ENCODE measurements at regions not wholly inside any gene's neighbourhood (a gene's known extent, or its start where the extent isn't known, plus 50 kb on each side); places are given as distances from the start of the nearest gene placed in this dataset.

- Histone ChIP-seq H3K4me1 (ENCODE audit: control insufficient read depth, insufficient read depth, low read length) (no peaks in the 10 kb centered on the region), H3K36me3 (ENCODE audit: control insufficient read depth in 2 of 2, insufficient read depth in 2 of 2, low read length in 2 of 2) (no peaks in the 10 kb centered on the region), H3K27ac (ENCODE audit: low read length) (no peak overlapping the region), H3K9me3 (ENCODE audit: control insufficient read depth in 2 of 2, low read length in 2 of 2) (no peaks in the 10 kb centered on the region), H3K4me3 (ENCODE audit: low read length in 2 of 2) (no peak overlapping the region), H3K27me3 (ENCODE audit: control insufficient read depth in 1 of 2, insufficient read depth in 2 of 2, low read length in 2 of 2) (no peaks in the 10 kb centered on the region), H3K9ac (ENCODE audit: low read length in 2 of 2) (no peak overlapping the region)
These were observed 442.7 kb upstream of the NR2F2 start for GRCh38 chr15:95887666-95888390.

GRCh38 chr15:95888762-95889161 lies 441.7 kb upstream of the NR2F2 start:
- H3K27ac ChIP-seq (ENCODE audit: low read length), result no peak overlapping the region
- H3K4me1 ChIP-seq (ENCODE audit: control insufficient read depth, insufficient read depth, low read length), result no peaks in the 10 kb centered on the region
- no peaks in the 10 kb centered on the region for H3K36me3 ChIP-seq (ENCODE audit: control insufficient read depth in 2 of 2, insufficient read depth in 2 of 2, low read length in 2 of 2)
- H3K9ac ChIP-seq (ENCODE audit: low read length in 2 of 2), result no peak overlapping the region
- H3K9me3 ChIP-seq (ENCODE audit: control insufficient read depth in 2 of 2, low read length in 2 of 2), result no peaks in the 10 kb centered on the region
- H3K27me3 ChIP-seq (ENCODE audit: control insufficient read depth in 1 of 2, insufficient read depth in 2 of 2, low read length in 2 of 2), result no peaks in the 10 kb centered on the region
- no peak overlapping the region for H3K4me3 ChIP-seq (ENCODE audit: low read length in 2 of 2)

- no peak overlapping the region for H3K27ac ChIP-seq (ENCODE audit: low read length)
- no peaks in the 10 kb centered on the region for H3K9me3 ChIP-seq (ENCODE audit: control insufficient read depth in 2 of 2, low read length in 2 of 2)
- no peak overlapping the region for H3K4me3 ChIP-seq (ENCODE audit: low read length in 2 of 2)
- H3K9ac ChIP-seq (ENCODE audit: low read length in 2 of 2), result no peak overlapping the region
- no peaks in the 10 kb centered on the region for H3K27me3 ChIP-seq (ENCODE audit: control insufficient read depth in 1 of 2, insufficient read depth in 2 of 2, low read length in 2 of 2)
- H3K4me1 ChIP-seq (ENCODE audit: control insufficient read depth, insufficient read depth, low read length), result no peaks in the 10 kb centered on the region
- H3K36me3 ChIP-seq (ENCODE audit: control insufficient read depth in 2 of 2, insufficient read depth in 2 of 2, low read length in 2 of 2), result no peaks in the 10 kb centered on the region
These were observed 436.0 kb upstream of the NR2F2 start for GRCh38 chr15:95894407-95894956.

GRCh38 chr15:95895508-95895907 lies 435.0 kb upstream of the NR2F2 start:
- Histone ChIP-seq H3K4me1 (ENCODE audit: control insufficient read depth, insufficient read depth, low read length) (no peaks in the 10 kb centered on the region), H3K27ac (ENCODE audit: low read length) (no peak overlapping the region), H3K4me3 (ENCODE audit: low read length in 2 of 2) (no peak overlapping the region), H3K9ac (ENCODE audit: low read length in 2 of 2) (no peak overlapping the region), H3K36me3 (ENCODE audit: control insufficient read depth in 2 of 2, insufficient read depth in 2 of 2, low read length in 2 of 2) (no peaks in the 10 kb centered on the region), H3K27me3 (ENCODE audit: control insufficient read depth in 1 of 2, insufficient read depth in 2 of 2, low read length in 2 of 2) (no peaks in the 10 kb centered on the region), H3K9me3 (ENCODE audit: control insufficient read depth in 2 of 2, low read length in 2 of 2) (no peaks in the 10 kb centered on the region)

- Histone ChIP-seq H3K4me3 (ENCODE audit: low read length in 2 of 2) (no peak overlapping the region), H3K36me3 (ENCODE audit: control insufficient read depth in 2 of 2, insufficient read depth in 2 of 2, low read length in 2 of 2) (no peaks in the 10 kb centered on the region), H3K27ac (ENCODE audit: low read length) (no peak overlapping the region), H3K9ac (ENCODE audit: low read length in 2 of 2) (no peak overlapping the region), H3K27me3 (ENCODE audit: control insufficient read depth in 1 of 2, insufficient read depth in 2 of 2, low read length in 2 of 2) (no peaks in the 10 kb centered on the region), H3K9me3 (ENCODE audit: control insufficient read depth in 2 of 2, low read length in 2 of 2) (no peaks in the 10 kb centered on the region), H3K4me1 (ENCODE audit: control insufficient read depth, insufficient read depth, low read length) (no peaks in the 10 kb centered on the region)
These were observed 432.8 kb upstream of the NR2F2 start for GRCh38 chr15:95897651-95898050.

GRCh38 chr15:95898761-95899160 lies 431.7 kb upstream of the NR2F2 start:
- Histone ChIP-seq H3K4me3 (ENCODE audit: low read length in 2 of 2) (no peak overlapping the region), H3K4me1 (ENCODE audit: control insufficient read depth, insufficient read depth, low read length) (no peaks in the 10 kb centered on the region)

GRCh38 chr15:95901271-95901670 lies 429.2 kb upstream of the NR2F2 start:
- no peak overlapping the region for H3K27ac ChIP-seq (ENCODE audit: low read length)
- no peak overlapping the region for H3K4me3 ChIP-seq (ENCODE audit: low read length in 2 of 2)
- no peaks in the 10 kb centered on the region for H3K36me3 ChIP-seq (ENCODE audit: control insufficient read depth in 2 of 2, insufficient read depth in 2 of 2, low read length in 2 of 2)
- no peaks in the 10 kb centered on the region for H3K27me3 ChIP-seq (ENCODE audit: control insufficient read depth in 1 of 2, insufficient read depth in 2 of 2, low read length in 2 of 2)
- no peak overlapping the region for H3K9ac ChIP-seq (ENCODE audit: low read length in 2 of 2)
- no peaks in the 10 kb centered on the region for H3K4me1 ChIP-seq (ENCODE audit: control insufficient read depth, insufficient read depth, low read length)
- H3K9me3 ChIP-seq (ENCODE audit: control insufficient read depth in 2 of 2, low read length in 2 of 2), result no peaks in the 10 kb centered on the region

More at GRCh38 chr15:95898761-95899160, 431.7 kb upstream of the NR2F2 start:
- H3K9me3 ChIP-seq (ENCODE audit: control insufficient read depth in 2 of 2, low read length in 2 of 2), result no peaks in the 10 kb centered on the region
- no peaks in the 10 kb centered on the region for H3K36me3 ChIP-seq (ENCODE audit: control insufficient read depth in 2 of 2, insufficient read depth in 2 of 2, low read length in 2 of 2)
- H3K27ac ChIP-seq (ENCODE audit: low read length), result no peak overlapping the region
- no peak overlapping the region for H3K9ac ChIP-seq (ENCODE audit: low read length in 2 of 2)
- no peaks in the 10 kb centered on the region for H3K27me3 ChIP-seq (ENCODE audit: control insufficient read depth in 1 of 2, insufficient read depth in 2 of 2, low read length in 2 of 2)

- Histone ChIP-seq H3K27me3 (ENCODE audit: control insufficient read depth in 1 of 2, insufficient read depth in 2 of 2, low read length in 2 of 2) (no peaks in the 10 kb centered on the region), H3K9ac (ENCODE audit: low read length in 2 of 2) (no peak overlapping the region), H3K4me1 (ENCODE audit: control insufficient read depth, insufficient read depth, low read length) (no peaks in the 10 kb centered on the region), H3K9me3 (ENCODE audit: control insufficient read depth in 2 of 2, low read length in 2 of 2) (no peaks in the 10 kb centered on the region), H3K4me3 (ENCODE audit: low read length in 2 of 2) (no peak overlapping the region), H3K27ac (ENCODE audit: low read length) (no peak overlapping the region), H3K36me3 (ENCODE audit: control insufficient read depth in 2 of 2, insufficient read depth in 2 of 2, low read length in 2 of 2) (no peaks in the 10 kb centered on the region)
These were observed 427.9 kb upstream of the NR2F2 start for GRCh38 chr15:95902606-95903005.

GRCh38 chr15:95903352-95903751 lies 427.1 kb upstream of the NR2F2 start:
- Histone ChIP-seq H3K9me3 (ENCODE audit: control insufficient read depth in 2 of 2, low read length in 2 of 2) (no peaks in the 10 kb centered on the region), H3K4me3 (ENCODE audit: low read length in 2 of 2) (no peak overlapping the region), H3K27me3 (ENCODE audit: control insufficient read depth in 1 of 2, insufficient read depth in 2 of 2, low read length in 2 of 2) (no peaks in the 10 kb centered on the region), H3K9ac (ENCODE audit: low read length in 2 of 2) (no peak overlapping the region), H3K27ac (ENCODE audit: low read length) (no peak overlapping the region), H3K36me3 (ENCODE audit: control insufficient read depth in 2 of 2, insufficient read depth in 2 of 2, low read length in 2 of 2) (no peaks in the 10 kb centered on the region), H3K4me1 (ENCODE audit: control insufficient read depth, insufficient read depth, low read length) (no peaks in the 10 kb centered on the region)

- no peaks in the 10 kb centered on the region for H3K36me3 ChIP-seq (ENCODE audit: control insufficient read depth in 2 of 2, insufficient read depth in 2 of 2, low read length in 2 of 2)
- no peak overlapping the region for H3K9ac ChIP-seq (ENCODE audit: low read length in 2 of 2)
- no peaks in the 10 kb centered on the region for H3K9me3 ChIP-seq (ENCODE audit: control insufficient read depth in 2 of 2, low read length in 2 of 2)
- no peaks in the 10 kb centered on the region for H3K27me3 ChIP-seq (ENCODE audit: control insufficient read depth in 1 of 2, insufficient read depth in 2 of 2, low read length in 2 of 2)
- H3K27ac ChIP-seq (ENCODE audit: low read length), result no peak overlapping the region
- no peaks in the 10 kb centered on the region for H3K4me1 ChIP-seq (ENCODE audit: control insufficient read depth, insufficient read depth, low read length)
- no peak overlapping the region for H3K4me3 ChIP-seq (ENCODE audit: low read length in 2 of 2)
These were observed 419.8 kb upstream of the NR2F2 start for GRCh38 chr15:95910643-95911212.
